Adrenal gland (tissue), 9 donors: ENCODE measurements at regions not wholly inside any gene's neighbourhood (a gene's known extent, or its start where the extent isn't known, plus 50 kb on each side); places are given as distances from the start of the nearest gene placed in this dataset.

ENCODE experiments used
- DNase-seq, 7 donors: peaks; one replicate each; pipeline ENCODE4 v3.0.0-alpha.2; 2019 to 2020
- H3K27ac ChIP-seq, 5 donors: fragments of 200-600 bp; sonication (generic) in 4 of 5; 1 replicate in 3 of 5; 2 replicates in 2 of 5; pipeline versions ENCODE4 v1.5.1 to v1.8.0; 2016 to 2020; ENCODE audit warnings: mild to moderate bottlenecking in 1 of 5
- H3K27me3 ChIP-seq: fragments of 200-600 bp; 2 replicates; pipeline ENCODE4 v1.8.0; 2021
- H3K36me3 ChIP-seq, 2 donors: fragments of 200-600 bp; replicated peaks in 1 of 2; 1 replicate in 1 of 2; 2 replicates in 1 of 2; pipeline versions ENCODE4 v1.5.1 to v1.8.0; 2018 to 2022
- H3K4me1 ChIP-seq, 2 donors: fragments of 200-600 bp; replicated peaks in 1 of 2; 1 replicate in 1 of 2; 2 replicates in 1 of 2; pipeline versions ENCODE4 v1.5.1 to v1.8.0; 2018 to 2021
- H3K4me3 ChIP-seq, 4 donors: fragments of 200-600 bp; sonication (generic) in 3 of 4; one replicate each; pipeline ENCODE4 v1.5.1; 2016 to 2018
- H3K9me3 ChIP-seq, 3 donors: fragments of 200-600 bp; sonication (generic) in 1 of 3; replicated peaks in 1 of 3; 1 replicate in 2 of 3; 2 replicates in 1 of 3; pipeline versions ENCODE4 v1.5.1 to v1.8.0; 2016 to 2021
- POLR2A ChIP-seq, 2 donors: fragments of 450-650 bp; IDR thresholded peaks; one replicate each; pipeline ENCODE4 v1.6.1; 2017; ENCODE audit warnings: antibody characterized with exemption in 2 of 2, mild to moderate bottlenecking in 2 of 2, moderate library complexity in 1 of 2
- WGBS, 4 donors: extraction: QIAGEN DNeasy Blood & Tissue Kit in 2 of 4; methylation state at CpG; one replicate each; pipeline versions ENCODE4 v1.1.5 to v1.1.7; 2013 to 2017; 5-methylcytosine and 5-hydroxymethylcytosine counted together
- intact Hi-C, 2 donors: fragments of 100-400 bp; cut with DNase I; formaldehyde crosslinking; loops; one replicate each; pipeline versions ENCODE4 v1.14.1 to v1.15.0; 2022 to 2023
- TF ChIP-seq, protein P1 (sequence below), 6 experiments: fragments of 450-650 bp in 4 of 6; fragments of 200-600 bp in 2 of 6; sonication (generic) in 1 of 6; IDR thresholded peaks; 1 replicate in 5 of 6; 2 replicates in 1 of 6; pipeline versions ENCODE4 v1.5.1 to v1.8.0; 2016 to 2021; ENCODE audit warnings: antibody characterized with exemption in 6 of 6, mild to moderate bottlenecking in 2 of 6, moderate library complexity in 1 of 6
- donor health status: healthy with polysubstance abuse.
- donor health status: Bipolar disorder and iron deficiency.
- donor health status: DM: yes; HTN: yes; CAD: no.
- donor health status: DM: no; HTN: no; CAD: no.
- donor health status: DM: no; HTN: no; CAD: no.

- Histone ChIP-seq H3K36me3 (no peaks in the 10 kb centered on the region), H3K4me1 (no peaks in the 10 kb centered on the region), H3K9me3 (no peaks in the 10 kb centered on the region), H3K27me3 (no peaks in the 10 kb centered on the region), H3K4me3 (no peak overlapping the region), H3K27ac (no peak overlapping the region)
- no peak for DNase-seq
- intact Hi-C loops: no loop called here
- 73 to 86% (median 78%) methylated on average over 2 of the region's 2 CpGs for WGBS, 4 donors
- no peak for TF ChIP-seq POLR2A (IDR thresholded peaks at IDR 0.05)
- TF ChIP-seq, protein P1, sequence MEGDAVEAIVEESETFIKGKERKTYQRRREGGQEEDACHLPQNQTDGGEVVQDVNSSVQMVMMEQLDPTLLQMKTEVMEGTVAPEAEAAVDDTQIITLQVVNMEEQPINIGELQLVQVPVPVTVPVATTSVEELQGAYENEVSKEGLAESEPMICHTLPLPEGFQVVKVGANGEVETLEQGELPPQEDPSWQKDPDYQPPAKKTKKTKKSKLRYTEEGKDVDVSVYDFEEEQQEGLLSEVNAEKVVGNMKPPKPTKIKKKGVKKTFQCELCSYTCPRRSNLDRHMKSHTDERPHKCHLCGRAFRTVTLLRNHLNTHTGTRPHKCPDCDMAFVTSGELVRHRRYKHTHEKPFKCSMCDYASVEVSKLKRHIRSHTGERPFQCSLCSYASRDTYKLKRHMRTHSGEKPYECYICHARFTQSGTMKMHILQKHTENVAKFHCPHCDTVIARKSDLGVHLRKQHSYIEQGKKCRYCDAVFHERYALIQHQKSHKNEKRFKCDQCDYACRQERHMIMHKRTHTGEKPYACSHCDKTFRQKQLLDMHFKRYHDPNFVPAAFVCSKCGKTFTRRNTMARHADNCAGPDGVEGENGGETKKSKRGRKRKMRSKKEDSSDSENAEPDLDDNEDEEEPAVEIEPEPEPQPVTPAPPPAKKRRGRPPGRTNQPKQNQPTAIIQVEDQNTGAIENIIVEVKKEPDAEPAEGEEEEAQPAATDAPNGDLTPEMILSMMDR (IDR thresholded peaks at IDR 0.05): no peak
Observed at GRCh38 chr16:47995354-47995753, 160.4 kb downstream of the ABCC12 start.

DNA sequence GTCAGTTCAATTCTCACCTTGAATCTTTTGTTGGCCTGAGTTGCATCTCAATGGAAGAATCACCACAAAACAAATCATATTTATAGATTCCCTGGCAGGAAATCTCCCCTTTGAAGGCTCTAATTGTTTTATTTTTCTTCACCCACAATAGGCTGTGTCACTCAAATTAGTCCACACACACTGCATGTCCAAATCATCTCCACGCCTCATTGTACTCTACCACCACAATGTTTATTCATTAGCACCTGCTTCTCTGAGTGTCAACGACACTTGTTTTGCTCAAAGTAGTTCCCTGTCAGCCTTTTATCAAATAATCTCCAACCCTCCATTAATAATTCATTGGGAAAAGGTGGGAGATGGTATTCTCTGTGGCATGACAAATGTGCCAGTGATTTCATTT is 164.3 kb downstream of the ABCC12 start:
- no peak for TF ChIP-seq POLR2A (IDR thresholded peaks at IDR 0.05)
- TF ChIP-seq, protein P1 (IDR thresholded peaks at IDR 0.05): no peak
- intact Hi-C loops: no loop called here
- WGBS, 4 donors: 77 to 86% (median 82%) methylated on average over 2 of the region's 2 CpGs

DNA sequence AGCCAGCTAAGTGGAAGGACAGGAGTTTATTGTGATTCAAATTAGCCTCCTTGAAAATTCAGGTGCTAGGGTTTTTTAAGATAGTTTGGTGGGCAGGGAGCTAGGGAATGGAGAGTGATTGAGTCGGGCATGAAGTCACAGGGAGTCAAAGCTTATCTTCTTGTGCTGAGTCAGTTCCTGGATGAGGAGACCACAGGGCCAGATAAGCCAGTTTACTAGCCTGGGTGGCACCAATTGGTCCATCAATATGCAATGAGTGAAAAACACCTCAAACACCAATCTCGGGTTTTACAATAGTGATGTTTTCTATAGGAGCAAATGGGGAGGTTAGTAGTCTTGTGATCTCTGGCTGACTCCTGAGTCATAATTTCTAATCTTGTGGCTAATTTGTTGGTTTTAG is 165.1 kb downstream of the ABCC12 start:
- intact Hi-C loops: no loop called here
- DNase-seq: no peak
- Histone ChIP-seq H3K9me3 (no peaks in the 10 kb centered on the region), H3K27ac (no peak overlapping the region), H3K27me3 (no peaks in the 10 kb centered on the region), H3K36me3 (no peaks in the 10 kb centered on the region), H3K4me1 (no peaks in the 10 kb centered on the region), H3K4me3 (no peak overlapping the region)
- TF ChIP-seq, protein P1 (IDR thresholded peaks at IDR 0.05): no peak
- no peak for TF ChIP-seq POLR2A (IDR thresholded peaks at IDR 0.05)
- WGBS, 4 donors: 62 to 78% (median 68%) methylated on average over 2 of the region's 2 CpGs

More for the DNA sequence above, 164.3 kb downstream of the ABCC12 start:
- no peaks in the 10 kb centered on the region for H3K4me1 ChIP-seq
- H3K27me3 ChIP-seq: no peaks in the 10 kb centered on the region
- DNase-seq: no peak
- no peaks in the 10 kb centered on the region for H3K36me3 ChIP-seq
- no peak overlapping the region for H3K4me3 ChIP-seq
- H3K9me3 ChIP-seq: no peaks in the 10 kb centered on the region
- no peak overlapping the region for H3K27ac ChIP-seq

- DNase-seq: no peak
- Histone ChIP-seq H3K4me3 (no peak overlapping the region), H3K27ac (no peak overlapping the region), H3K36me3 (no peaks in the 10 kb centered on the region), H3K4me1 (no peaks in the 10 kb centered on the region), H3K27me3 (no peaks in the 10 kb centered on the region), H3K9me3 (no peaks in the 10 kb centered on the region)
- TF ChIP-seq, protein P1 (IDR thresholded peaks at IDR 0.05): no peak
- no peak for TF ChIP-seq POLR2A (IDR thresholded peaks at IDR 0.05)
- WGBS, 4 donors: 57 to 70% (median 68%) methylated on average over 2 of the region's 2 CpGs
- intact Hi-C loops: no loop called here
Observed at GRCh38 chr16:47987136-47987535, 168.7 kb downstream of the ABCC12 start.
